PC-9 (cell line): ENCODE measurements at regions not wholly inside any gene's neighbourhood (a gene's known extent, or its start where the extent isn't known, plus 50 kb on each side); places are given as distances from the start of the nearest gene placed in this dataset.

Experiments
- BruUV-seq: library from RNA; stranded (reverse); fragments of 400-500 nt; replicated peaks from 2 replicates; lab custom pipeline; 2021; lab: Mats Ljungman, UMichigan
- CTCF ChIA-PET: fragments of 300-600 bp; sonication (Branson Sonifier 250); formaldehyde crosslinking; loops from one replicate; lab custom pipeline; 2022; ENCODE audit warnings: antibody characterized with exemption; lab: Charles Lee
- POLR2A ChIA-PET: fragments of 300-600 bp; sonication (Branson Sonifier 250); formaldehyde crosslinking; loops from one replicate; lab custom pipeline; 2022; ENCODE audit warnings: antibody characterized with exemption; ENCODE audit not compliant: unreplicated experiment; lab: Charles Lee
- DNase-seq, 2 experiments: peaks; one replicate each; pipeline versions ENCODE4 v3.0.0 to v3.0.0-alpha.2; 2015 to 2022; ENCODE audit warnings: mixed read lengths in 1 of 2
- H2AFZ ChIP-seq: fragments of 200-600 bp; sonication (generic); 2 replicates; pipeline ENCODE4 v1.8.1; 2017; ENCODE audit warnings: antibody characterized with exemption
- H3F3A ChIP-seq: fragments of 200-600 bp; sonication (generic); 2 replicates; pipeline ENCODE4 v1.8.1; 2017; ENCODE audit warnings: antibody characterized with exemption, mild to moderate bottlenecking, low read depth; ENCODE audit not compliant: insufficient read depth
- H3K27ac ChIP-seq: fragments of 200-600 bp; sonication (generic); 2 replicates; pipeline ENCODE4 v1.6.1; 2016; ENCODE audit warnings: mixed run types
- H3K27me3 ChIP-seq: fragments of 200-600 bp; sonication (generic); 2 replicates; pipeline ENCODE4 v1.6.1; 2016; ENCODE audit warnings: low read depth, mixed run types; ENCODE audit not compliant: insufficient read depth
- H3K36me3 ChIP-seq: fragments of 200-600 bp; sonication (generic); 2 replicates; pipeline ENCODE4 v1.6.1; 2016; ENCODE audit warnings: low read depth, mixed run types
- H3K4me1 ChIP-seq: fragments of 200-600 bp; sonication (generic); replicated peaks from 2 replicates; pipeline ENCODE4 v1.6.1; 2016; ENCODE audit warnings: mixed run types; ENCODE audit not compliant: insufficient read depth
- H3K4me2 ChIP-seq: fragments of 200-600 bp; sonication (generic); 2 replicates; pipeline ENCODE4 v1.6.1; 2017; ENCODE audit warnings: mixed run types
- H3K4me3 ChIP-seq: fragments of 200-600 bp; sonication (generic); 2 replicates; pipeline ENCODE4 v1.6.1; 2016; ENCODE audit warnings: mixed run types
- H3K79me2 ChIP-seq: fragments of 200-600 bp; sonication (generic); 2 replicates; pipeline ENCODE4 v1.6.1; 2017; ENCODE audit warnings: low read depth, mixed run types
- H3K9me2 ChIP-seq: fragments of 200-600 bp; sonication (generic); 2 replicates; pipeline ENCODE4 v1.8.1; 2017; ENCODE audit warnings: mild to moderate bottlenecking; ENCODE audit not compliant: insufficient read depth
- H3K9me3 ChIP-seq: fragments of 200-600 bp; sonication (generic); 2 replicates; pipeline ENCODE4 v1.8.1; 2016; ENCODE audit warnings: low read depth; ENCODE audit not compliant: insufficient read depth
- H4K20me1 ChIP-seq: fragments of 200-600 bp; sonication (generic); 2 replicates; pipeline ENCODE4 v1.8.1; 2017; ENCODE audit not compliant: insufficient read depth
- CTCF ChIP-seq: fragments of 200-600 bp; sonication (generic); conservative IDR thresholded peaks from 2 replicates; pipeline ENCODE4 v1.6.1; 2017; ENCODE audit warnings: mixed run types, antibody characterized with exemption, mild to moderate bottlenecking, moderate library complexity
- EZH2 ChIP-seq: fragments of 200-600 bp; sonication (generic); IDR thresholded peaks from 2 replicates; pipeline ENCODE4 v1.8.0; 2017; ENCODE audit warnings: antibody characterized with exemption, low read depth
- intact Hi-C: fragments of 100-400 bp; cut with micrococcal nuclease; formaldehyde crosslinking; loops from one replicate; pipeline ENCODE4 v1.10.0; 2022; ENCODE audit not compliant: unreplicated experiment

GRCh38 chrX:150216716-150217115 lies 146.4 kb upstream of the MAMLD1 start:
- no peak overlapping the region for H3K27ac ChIP-seq
- BruUV-seq = no TSS peak
- no peaks in the 10 kb centered on the region for H3K4me1 ChIP-seq
- H3K9me2 ChIP-seq = no peaks in the 10 kb centered on the region
- H3K36me3 ChIP-seq = no peaks in the 10 kb centered on the region
- no peaks in the 10 kb centered on the region for H3K9me3 ChIP-seq
- H2AFZ ChIP-seq = no peak overlapping the region
- DNase-seq = no peak
- H3K4me3 ChIP-seq = no peak overlapping the region
- 0 out of 2 replicates have a peak, but pooled peaks cover 7% of the 10 kb centered on the region for H3K27me3 ChIP-seq
- H4K20me1 ChIP-seq = no peaks in the 10 kb centered on the region
- POLR2A ChIA-PET = no interaction called here
- no peak for TF ChIP-seq EZH2
- no peak for TF ChIP-seq CTCF
- H3F3A ChIP-seq = no peaks in the 10 kb centered on the region
- CTCF ChIA-PET = interaction anchor here (0.5 kb wide), 1 partner anchor 207 kb away, joined by 3 read pairs; no protein-coding TSS in a partner anchor
- no peak overlapping the region for H3K4me2 ChIP-seq
- no peaks in the 10 kb centered on the region for H3K79me2 ChIP-seq
- intact Hi-C loops = no loop called here

GRCh38 chrX:150217609-150218008 lies 145.5 kb upstream of the MAMLD1 start:
- CTCF ChIA-PET = no interaction called here

GRCh38 chrX:150219374-150220185 lies 143.5 kb upstream of the MAMLD1 start:
- H3K4me2 ChIP-seq = no peak overlapping the region
- H3K36me3 ChIP-seq = no peaks in the 10 kb centered on the region
- ChIA-PET POLR2A (no interaction called here), CTCF (no interaction called here)
- H3K4me1 ChIP-seq = no peaks in the 10 kb centered on the region
- intact Hi-C loops = no loop called here
- H3K27ac ChIP-seq = no peak overlapping the region
- 0 out of 2 replicates have a peak, but pooled peaks cover 7% of the 10 kb centered on the region for H3K27me3 ChIP-seq
- no peaks in the 10 kb centered on the region for H3F3A ChIP-seq
- no peak overlapping the region for H2AFZ ChIP-seq
- no peaks in the 10 kb centered on the region for H3K9me2 ChIP-seq
- H4K20me1 ChIP-seq = no peaks in the 10 kb centered on the region
- H3K4me3 ChIP-seq = no peak overlapping the region
- no TSS peak for BruUV-seq
- no peaks in the 10 kb centered on the region for H3K9me3 ChIP-seq
- no peaks in the 10 kb centered on the region for H3K79me2 ChIP-seq
- TF ChIP-seq CTCF (no peak), EZH2 (no peak)
- DNase-seq = no peak

More at GRCh38 chrX:150217609-150218008, 145.5 kb upstream of the MAMLD1 start:
- no peaks in the 10 kb centered on the region for H3K4me1 ChIP-seq
- no peak overlapping the region for H2AFZ ChIP-seq
- POLR2A ChIA-PET = no interaction called here
- H3K4me2 ChIP-seq = no peak overlapping the region
- DNase-seq = no peak
- no peaks in the 10 kb centered on the region for H3F3A ChIP-seq
- intact Hi-C loops = no loop called here
- no peaks in the 10 kb centered on the region for H3K9me3 ChIP-seq
- no peaks in the 10 kb centered on the region for H3K79me2 ChIP-seq
- H3K36me3 ChIP-seq = no peaks in the 10 kb centered on the region
- no peak overlapping the region for H3K4me3 ChIP-seq
- 0 out of 2 replicates have a peak, but pooled peaks cover 7% of the 10 kb centered on the region for H3K27me3 ChIP-seq
- H3K27ac ChIP-seq = no peak overlapping the region
- TF ChIP-seq EZH2 (no peak), CTCF (no peak)
- H4K20me1 ChIP-seq = no peaks in the 10 kb centered on the region
- no TSS peak for BruUV-seq
- H3K9me2 ChIP-seq = no peaks in the 10 kb centered on the region
